Neural crest cell (in vitro differentiated cells): ENCODE measurements at regions not wholly inside any gene's neighbourhood (a gene's known extent, or its start where the extent isn't known, plus 50 kb on each side); places are given as distances from the start of the nearest gene placed in this dataset.

ENCODE experiments used
- DNase-seq: peaks from one replicate; pipeline ENCODE4 v3.0.0; 2021; ENCODE audit warnings: low read depth, mixed read lengths, low spot score
- H3K27ac Mint-ChIP-seq: one replicate; pipeline ENCODE4 v1.8.0; 2021; ENCODE audit warnings: mild to moderate bottlenecking, mixed read lengths; ENCODE audit not compliant: unreplicated experiment
- H3K27me3 Mint-ChIP-seq: 2 replicates; pipeline ENCODE4 v1.8.0; 2021; ENCODE audit warnings: low read depth, mild to moderate bottlenecking, mixed read lengths
- H3K36me3 Mint-ChIP-seq: 2 replicates; pipeline ENCODE4 v1.8.0; 2021; ENCODE audit warnings: low read depth, mild to moderate bottlenecking, mixed read lengths
- H3K4me1 Mint-ChIP-seq: 2 replicates; pipeline ENCODE4 v1.8.0; 2021; ENCODE audit warnings: mixed read lengths
- H3K4me3 Mint-ChIP-seq: one replicate; pipeline ENCODE4 v1.8.0; 2021; ENCODE audit warnings: mild to moderate bottlenecking, mixed read lengths
- H3K9me3 Mint-ChIP-seq: 2 replicates; pipeline ENCODE4 v1.8.0; 2021; ENCODE audit warnings: mixed read lengths
- TF ChIP-seq, protein P1 (sequence below): fragments of 200-600 bp; sonication (generic); conservative IDR thresholded peaks from 2 replicates; pipeline ENCODE4 v1.5.0; 2021; ENCODE audit warnings: antibody characterized with exemption, mild to moderate bottlenecking

DNA sequence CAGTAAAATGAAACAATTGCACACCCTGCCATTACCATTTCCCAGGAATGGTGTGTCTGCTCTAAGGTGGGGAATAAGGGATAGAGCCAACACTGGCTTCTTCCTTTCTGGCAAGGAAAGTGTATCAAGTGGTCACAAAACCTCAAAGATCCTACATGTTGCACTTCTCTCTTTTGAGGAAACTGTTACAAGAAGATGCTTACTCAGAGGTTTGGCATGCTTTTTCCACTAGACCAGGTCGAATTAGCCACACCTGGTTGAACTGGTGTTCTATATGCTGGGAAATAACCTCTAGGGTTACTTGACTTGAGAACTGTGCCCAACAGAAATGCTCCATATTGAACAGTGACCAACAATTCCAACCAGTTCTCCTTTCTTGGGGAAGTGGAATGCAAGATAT is 102.9 kb downstream of the LRRN1 start:
- Mint-ChIP-seq H3K4me3 (no peak overlapping the region), H3K27me3 (no peaks in the 10 kb centered on the region), H3K4me1 (no peaks in the 10 kb centered on the region), H3K36me3 (peaks cover 5% of the 10 kb centered on the region), H3K9me3 (peaks cover 5% of the 10 kb centered on the region), H3K27ac (no peak overlapping the region)
- TF ChIP-seq, protein P1, sequence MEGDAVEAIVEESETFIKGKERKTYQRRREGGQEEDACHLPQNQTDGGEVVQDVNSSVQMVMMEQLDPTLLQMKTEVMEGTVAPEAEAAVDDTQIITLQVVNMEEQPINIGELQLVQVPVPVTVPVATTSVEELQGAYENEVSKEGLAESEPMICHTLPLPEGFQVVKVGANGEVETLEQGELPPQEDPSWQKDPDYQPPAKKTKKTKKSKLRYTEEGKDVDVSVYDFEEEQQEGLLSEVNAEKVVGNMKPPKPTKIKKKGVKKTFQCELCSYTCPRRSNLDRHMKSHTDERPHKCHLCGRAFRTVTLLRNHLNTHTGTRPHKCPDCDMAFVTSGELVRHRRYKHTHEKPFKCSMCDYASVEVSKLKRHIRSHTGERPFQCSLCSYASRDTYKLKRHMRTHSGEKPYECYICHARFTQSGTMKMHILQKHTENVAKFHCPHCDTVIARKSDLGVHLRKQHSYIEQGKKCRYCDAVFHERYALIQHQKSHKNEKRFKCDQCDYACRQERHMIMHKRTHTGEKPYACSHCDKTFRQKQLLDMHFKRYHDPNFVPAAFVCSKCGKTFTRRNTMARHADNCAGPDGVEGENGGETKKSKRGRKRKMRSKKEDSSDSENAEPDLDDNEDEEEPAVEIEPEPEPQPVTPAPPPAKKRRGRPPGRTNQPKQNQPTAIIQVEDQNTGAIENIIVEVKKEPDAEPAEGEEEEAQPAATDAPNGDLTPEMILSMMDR: no peak
- no peak for DNase-seq

- peaks cover 4% of the 10 kb centered on the region for H3K9me3 Mint-ChIP-seq
- no peak overlapping the region for H3K27ac Mint-ChIP-seq
- no peak for DNase-seq
- H3K27me3 Mint-ChIP-seq: no peaks in the 10 kb centered on the region
- H3K4me3 Mint-ChIP-seq: no peak overlapping the region
- no peaks in the 10 kb centered on the region for H3K4me1 Mint-ChIP-seq
- TF ChIP-seq, protein P1: no peak
- H3K36me3 Mint-ChIP-seq: peaks cover 11% of the 10 kb centered on the region
These were observed 106.9 kb downstream of the LRRN1 start for GRCh38 chr3:3906171-3906570.

DNA sequence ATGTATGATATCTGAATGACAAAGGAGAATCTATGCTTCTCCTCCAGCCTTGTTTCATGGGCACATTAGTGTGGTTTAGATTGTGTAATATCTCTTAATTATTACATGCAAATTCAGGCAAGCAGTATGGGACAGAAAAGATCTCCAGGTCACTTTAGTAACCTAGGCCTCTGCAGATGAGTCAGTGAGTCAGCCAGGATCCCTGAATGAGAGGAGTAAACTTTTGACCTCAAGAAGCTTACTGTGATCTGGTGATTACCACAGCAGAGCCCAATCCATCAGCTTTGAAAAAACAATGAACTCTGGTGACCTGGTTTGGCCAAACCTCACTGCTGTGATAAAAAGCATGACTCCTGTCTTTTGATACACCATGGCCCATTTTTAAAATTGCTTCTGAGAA is 107.8 kb downstream of the LRRN1 start:
- no peak overlapping the region for H3K4me3 Mint-ChIP-seq
- H3K9me3 Mint-ChIP-seq: peaks cover 4% of the 10 kb centered on the region
- H3K27ac Mint-ChIP-seq: no peak overlapping the region
- DNase-seq: no peak
- peaks cover 11% of the 10 kb centered on the region for H3K36me3 Mint-ChIP-seq
- no peaks in the 10 kb centered on the region for H3K4me1 Mint-ChIP-seq
- no peaks in the 10 kb centered on the region for H3K27me3 Mint-ChIP-seq
- TF ChIP-seq, protein P1: no peak

- H3K27me3 Mint-ChIP-seq: no peaks in the 10 kb centered on the region
- H3K36me3 Mint-ChIP-seq: peaks cover 7% of the 10 kb centered on the region
- H3K27ac Mint-ChIP-seq: peak overlapping the region; percentile 79
- TF ChIP-seq, protein P1: no peak
- H3K4me3 Mint-ChIP-seq: no peak overlapping the region
- peaks cover 25% of the 10 kb centered on the region for H3K4me1 Mint-ChIP-seq
- no peak for DNase-seq
- H3K9me3 Mint-ChIP-seq: peaks cover 8% of the 10 kb centered on the region
These were observed 119.5 kb downstream of the LRRN1 start for GRCh38 chr3:3918763-3919162.

DNA sequence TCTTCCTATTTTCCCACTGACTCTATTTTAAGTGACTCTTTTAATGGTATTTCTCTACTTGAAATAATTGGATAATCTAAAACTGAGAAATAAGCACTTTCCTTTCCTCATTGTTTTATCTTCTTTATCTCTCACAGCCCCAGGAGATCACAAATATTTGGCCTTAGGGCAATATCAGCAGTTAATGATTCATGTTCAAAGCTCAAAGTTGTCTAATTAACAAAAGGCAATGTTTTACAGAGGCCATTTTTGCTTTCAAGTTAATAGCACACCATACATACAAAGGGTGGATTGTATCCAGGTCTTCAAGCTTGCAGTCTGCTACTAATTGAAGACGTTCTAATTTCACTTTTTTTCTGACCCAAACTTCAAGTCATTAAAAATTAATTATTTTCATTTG is 120.1 kb downstream of the LRRN1 start:
- H3K4me3 Mint-ChIP-seq: no peak overlapping the region
- peaks cover 10% of the 10 kb centered on the region for H3K9me3 Mint-ChIP-seq
- H3K27me3 Mint-ChIP-seq: no peaks in the 10 kb centered on the region
- DNase-seq: no peak
- TF ChIP-seq, protein P1: no peak
- peaks cover 25% of the 10 kb centered on the region for H3K4me1 Mint-ChIP-seq
- H3K36me3 Mint-ChIP-seq: peaks cover 7% of the 10 kb centered on the region
- H3K27ac Mint-ChIP-seq: no peak overlapping the region

DNA sequence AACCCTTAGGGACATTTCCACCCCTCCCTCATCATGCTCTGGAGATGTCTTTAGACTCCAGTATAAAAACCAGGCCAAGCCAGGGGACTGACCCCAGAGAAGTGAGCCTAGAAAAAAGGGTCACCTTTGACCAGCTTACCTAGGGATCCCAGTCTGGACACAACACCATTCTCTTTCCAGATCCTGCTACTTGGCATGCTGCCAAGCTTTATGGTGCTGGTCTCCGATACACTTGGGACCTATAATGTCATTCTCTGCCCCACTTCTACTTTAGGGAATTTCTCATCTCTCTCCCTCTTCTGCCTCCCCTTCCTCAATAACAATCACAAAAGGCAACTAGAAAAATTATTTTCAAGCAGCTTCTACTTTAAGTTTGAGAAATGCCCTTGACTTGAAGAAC is 124.4 kb downstream of the LRRN1 start:
- no peaks in the 10 kb centered on the region for H3K27me3 Mint-ChIP-seq
- H3K4me3 Mint-ChIP-seq: no peak overlapping the region
- peaks cover 4% of the 10 kb centered on the region for H3K36me3 Mint-ChIP-seq
- peaks cover 17% of the 10 kb centered on the region for H3K4me1 Mint-ChIP-seq
- no peak for DNase-seq
- peaks cover 7% of the 10 kb centered on the region for H3K9me3 Mint-ChIP-seq
- TF ChIP-seq, protein P1: no peak
- H3K27ac Mint-ChIP-seq: peak overlapping the region; percentile 5
